Liver (tissue), 8 donors: ENCODE measurements at regions not wholly inside any gene's neighbourhood (a gene's known extent, or its start where the extent isn't known, plus 50 kb on each side); places are given as distances from the start of the nearest gene placed in this dataset.

Experiments used
- DNase-seq: peaks from one replicate; pipeline ENCODE4 v3.0.0-alpha.2; 2017; ENCODE audit warnings: low spot score
- H3K27ac ChIP-seq, 2 donors: one replicate each; pipeline ENCODE4 v1.7.0; 2013; ENCODE audit warnings: inconsistent platforms in 2 of 2, low read length in 2 of 2, control low read depth in 1 of 2, low read depth in 1 of 2, mild to moderate bottlenecking in 1 of 2
- H3K27me3 ChIP-seq, 4 donors: one replicate each; pipeline versions ENCODE4 v1.6.1 to v1.7.0; 2013; ENCODE audit warnings: low read length in 3 of 4, inconsistent platforms in 1 of 4, mild to moderate bottlenecking in 1 of 4, moderate library complexity in 1 of 4; ENCODE audit not compliant: control insufficient read depth in 4 of 4, insufficient read depth in 4 of 4
- H3K36me3 ChIP-seq, 4 donors: one replicate each; pipeline versions ENCODE4 v1.6.1 to v1.7.0; 2013; ENCODE audit warnings: low read length in 3 of 4, mild to moderate bottlenecking in 3 of 4, low read depth in 1 of 4, moderate library complexity in 1 of 4; ENCODE audit not compliant: control insufficient read depth in 4 of 4, insufficient read depth in 3 of 4
- H3K4me1 ChIP-seq, 4 donors: one replicate each; pipeline versions ENCODE4 v1.6.1 to v1.7.0; 2013; ENCODE audit warnings: low read length in 3 of 4, mild to moderate bottlenecking in 3 of 4, moderate library complexity in 1 of 4; ENCODE audit not compliant: control insufficient read depth in 4 of 4, insufficient read depth in 4 of 4
- H3K4me3 ChIP-seq, 3 donors: one replicate each; pipeline versions ENCODE4 v1.6.1 to v1.7.0; 2013; ENCODE audit warnings: low read length in 3 of 3, control low read depth in 1 of 3, low read depth in 1 of 3, mild to moderate bottlenecking in 1 of 3
- H3K9ac ChIP-seq, 2 donors: one replicate each; pipeline ENCODE4 v1.7.0; 2013; ENCODE audit warnings: low read length in 2 of 2, mild to moderate bottlenecking in 2 of 2, moderate library complexity in 2 of 2, control low read depth in 1 of 2, low read depth in 1 of 2
- H3K9me3 ChIP-seq, 4 donors: one replicate each; pipeline versions ENCODE4 v1.6.1 to v1.7.0; 2013; ENCODE audit warnings: low read length in 3 of 4; ENCODE audit not compliant: control insufficient read depth in 4 of 4
- ATF3 ChIP-seq: IDR thresholded peaks from 2 replicates; pipeline ENCODE4 v1.6.1; 2016; ENCODE audit warnings: antibody characterized with exemption
- CTCF ChIP-seq: fragments of 150-350 bp; IDR thresholded peaks from 2 replicates; pipeline ENCODE4 v1.5.1; 2017; ENCODE audit warnings: improper control_type of control experiment, low read depth, low read length; ENCODE audit not compliant: missing input control
- EGR1 ChIP-seq, 2 donors: IDR thresholded peaks; 2 replicates each; pipeline ENCODE4 v1.6.1; 2016 to 2018; ENCODE audit warnings: antibody characterized with exemption in 2 of 2, low read depth in 2 of 2
- FOXA1 ChIP-seq: IDR thresholded peaks from 2 replicates; pipeline ENCODE4 v1.6.1; 2016; ENCODE audit warnings: antibody characterized with exemption
- FOXA2 ChIP-seq: IDR thresholded peaks from 2 replicates; pipeline ENCODE4 v1.6.1; 2016; ENCODE audit warnings: antibody characterized with exemption
- GABPA ChIP-seq, 2 donors: IDR thresholded peaks in 1 of 2; conservative IDR thresholded peaks in 1 of 2; 2 replicates each; pipeline ENCODE4 v1.6.1; 2016; ENCODE audit warnings: antibody characterized with exemption in 2 of 2, mild to moderate bottlenecking in 1 of 2, moderate library complexity in 1 of 2
- HNF4A ChIP-seq, 2 donors: conservative IDR thresholded peaks; 2 replicates each; pipeline ENCODE4 v1.6.1; 2016; ENCODE audit warnings: antibody characterized with exemption in 2 of 2, mild to moderate bottlenecking in 2 of 2
- HNF4G ChIP-seq: IDR thresholded peaks from 2 replicates; pipeline ENCODE4 v1.6.1; 2016; ENCODE audit warnings: antibody characterized with exemption
- JUND ChIP-seq, 2 donors: IDR thresholded peaks; 2 replicates each; pipeline ENCODE4 v1.6.1; 2016; ENCODE audit warnings: antibody characterized with exemption in 2 of 2
- MAX ChIP-seq: IDR thresholded peaks from 2 replicates; pipeline ENCODE4 v1.6.1; 2016; ENCODE audit warnings: antibody characterized with exemption
- NR2F2 ChIP-seq: IDR thresholded peaks from 2 replicates; pipeline ENCODE4 v1.6.1; 2016; ENCODE audit warnings: antibody characterized with exemption
- RAD21 ChIP-seq, 2 donors: IDR thresholded peaks; 2 replicates each; pipeline ENCODE4 v1.6.1; 2016; ENCODE audit warnings: antibody characterized with exemption in 2 of 2, mild to moderate bottlenecking in 2 of 2
- REST ChIP-seq: IDR thresholded peaks from 2 replicates; pipeline ENCODE4 v1.6.1; 2016; ENCODE audit warnings: antibody characterized with exemption, mild to moderate bottlenecking
- RXRA ChIP-seq, 2 donors: IDR thresholded peaks; 2 replicates each; pipeline ENCODE4 v1.6.1; 2017 to 2018; ENCODE audit warnings: antibody characterized with exemption in 2 of 2, mild to moderate bottlenecking in 1 of 2
- SP1 ChIP-seq: IDR thresholded peaks from 2 replicates; pipeline ENCODE4 v1.6.1; 2018; ENCODE audit warnings: antibody characterized with exemption, mild to moderate bottlenecking
- TAF1 ChIP-seq: conservative IDR thresholded peaks from 2 replicates; pipeline ENCODE4 v1.6.1; 2016; ENCODE audit warnings: antibody characterized with exemption, mild to moderate bottlenecking
- YY1 ChIP-seq: IDR thresholded peaks from 2 replicates; pipeline ENCODE4 v1.6.1; 2016; ENCODE audit warnings: antibody characterized with exemption, mild to moderate bottlenecking
- ZBTB33 ChIP-seq: IDR thresholded peaks from 2 replicates; pipeline ENCODE4 v1.6.1; 2016; ENCODE audit warnings: antibody characterized with exemption
- WGBS: extraction: QIAGEN DNeasy Blood & Tissue Kit; methylation state at CpG from one replicate; pipeline ENCODE4 v1.1.7; 2013; 5-methylcytosine and 5-hydroxymethylcytosine counted together
- donor health status: healthy.
- donor health status: healthy.
- donor health status: healthy.
- donor health status: healthy.
- donor health status: healthy.

GRCh38 chr13:44268980-44269379 is 104.6 kb upstream of the SERP2 start (continued):
- no peak for TF ChIP-seq ZBTB33

GRCh38 chr13:44270150-44270549 is 103.5 kb upstream of the SERP2 start:
- Histone ChIP-seq H3K27me3 (no peaks in the 10 kb centered on the region), H3K4me1 (peaks cover 0 to 9% (median 2%) of the 10 kb centered on the region in 4 donors), H3K9me3 (no peaks in the 10 kb centered on the region), H3K36me3 (no peaks in the 10 kb centered on the region), H3K9ac (no peak overlapping the region), H3K27ac (no peak overlapping the region), H3K4me3 (no peak overlapping the region)
- TF ChIP-seq RAD21 (IDR thresholded peaks at IDR 0.05) (no peak), ATF3 (no peak), EGR1 (IDR thresholded peaks at IDR 0.05; ENCODE audit: low read depth in 2 of 2) (no peak), YY1 (no peak), TAF1 (no peak), MAX (no peak), HNF4G (no peak), FOXA1 (no peak), FOXA2 (no peak), JUND (IDR thresholded peaks at IDR 0.05) (no peak), ZBTB33 (no peak), GABPA (IDR thresholded peaks at IDR 0.05 in 1 of 2, conservative IDR thresholded peaks at IDR 0.05 in 1 of 2) (no peak), CTCF (no peak), NR2F2 (no peak), SP1 (no peak), HNF4A (conservative IDR thresholded peaks at IDR 0.05) (no peak), RXRA (IDR thresholded peaks at IDR 0.05) (no peak), REST (no peak)
- 98% methylated on average over 3 of the region's 3 CpGs for WGBS
- no peak for DNase-seq
